ENCODE measurements at regions not wholly inside any gene's neighbourhood (a gene's known extent, or its start where the extent isn't known, plus 50 kb on each side); places are given as distances from the start of the nearest gene placed in this dataset.
"Not testable (repeated sequence)": the region's sequence is repeated elsewhere in the genome, so short reads cannot be mapped to it uniquely, and the experiment has no call there.

DNA sequence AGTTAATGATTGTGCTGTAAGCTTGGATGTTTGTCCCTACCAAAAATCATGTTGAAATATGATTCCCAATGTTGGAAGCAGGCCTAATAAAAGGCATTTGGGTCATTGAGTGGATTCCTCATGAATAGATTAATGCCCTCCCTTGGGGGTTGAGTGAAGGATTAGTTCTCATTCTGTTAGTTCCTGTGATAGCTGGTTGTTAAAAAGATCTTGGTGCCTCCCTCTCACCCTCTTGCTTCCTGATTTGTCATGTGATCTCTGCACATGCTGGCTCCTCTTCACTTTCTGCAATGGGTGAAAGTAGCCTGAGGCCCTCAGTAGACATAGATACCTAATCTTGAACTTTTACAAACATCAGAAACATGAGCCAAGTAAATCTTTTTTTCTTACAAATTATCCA lies 115.6 kb upstream of the HCRTR2 start:
- DNase-seq (ENCODE audit: low read depth): no peak

DNA sequence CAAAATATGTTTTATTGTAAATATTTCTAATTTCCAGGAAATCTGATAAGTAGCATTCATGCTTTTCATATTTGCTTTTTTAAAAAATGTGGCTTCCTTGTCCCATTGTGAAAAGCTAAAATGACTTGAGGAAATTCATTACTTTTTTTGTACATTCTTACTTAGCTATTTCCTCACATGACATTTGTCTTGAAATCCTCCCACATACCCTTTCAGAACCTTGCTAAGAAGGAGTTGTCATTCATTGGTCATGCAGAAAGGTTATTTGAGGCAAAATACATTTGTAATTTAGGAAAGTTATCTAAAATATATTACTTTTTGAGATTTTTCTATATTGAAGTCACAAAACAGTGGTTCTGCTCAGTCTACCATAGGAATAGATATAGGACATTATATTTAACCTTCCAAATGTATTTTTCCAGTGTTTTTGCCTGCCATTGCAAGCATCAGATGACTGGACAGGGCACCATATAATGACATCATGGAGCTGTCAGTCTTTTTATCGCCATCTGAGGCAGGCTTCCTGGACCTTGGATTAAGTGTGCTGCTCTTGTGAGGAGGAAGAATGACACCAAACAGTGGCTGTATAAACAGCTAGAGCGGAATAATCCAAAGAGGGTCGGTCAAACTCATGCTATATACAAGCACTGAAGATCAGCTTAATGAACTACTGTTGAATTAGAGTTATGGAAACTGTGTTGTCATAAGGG lies 109.4 kb upstream of the HCRTR2 start:
- DNase-seq (ENCODE audit: low read depth): no peak

- peak; percentile 31 for DNase-seq (ENCODE audit: low read depth)
Measured at GRCh38 chr6:55069132-55069781, 105.1 kb upstream of the HCRTR2 start.

DNA sequence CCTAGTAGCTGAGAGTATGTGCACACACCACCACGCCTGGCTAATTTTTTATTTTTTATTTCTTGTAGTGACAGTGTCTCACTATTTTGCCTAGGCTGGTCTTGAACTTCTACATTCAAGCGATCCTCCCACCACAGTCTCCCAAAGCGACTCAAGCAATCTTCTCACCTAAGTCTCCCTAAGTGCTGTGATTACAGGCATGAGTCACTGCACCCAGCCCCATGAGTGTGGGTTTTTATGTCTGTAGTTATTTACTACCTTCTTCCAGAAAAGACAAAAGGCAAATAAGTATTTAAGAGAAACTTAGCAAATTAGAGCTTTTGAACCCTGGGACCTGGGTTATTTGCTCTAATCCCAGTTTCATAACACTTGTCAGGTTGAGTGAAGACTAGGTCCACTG lies 92.3 kb upstream of the HCRTR2 start:
- DNase-seq (ENCODE audit: low read depth): no peak

DNA sequence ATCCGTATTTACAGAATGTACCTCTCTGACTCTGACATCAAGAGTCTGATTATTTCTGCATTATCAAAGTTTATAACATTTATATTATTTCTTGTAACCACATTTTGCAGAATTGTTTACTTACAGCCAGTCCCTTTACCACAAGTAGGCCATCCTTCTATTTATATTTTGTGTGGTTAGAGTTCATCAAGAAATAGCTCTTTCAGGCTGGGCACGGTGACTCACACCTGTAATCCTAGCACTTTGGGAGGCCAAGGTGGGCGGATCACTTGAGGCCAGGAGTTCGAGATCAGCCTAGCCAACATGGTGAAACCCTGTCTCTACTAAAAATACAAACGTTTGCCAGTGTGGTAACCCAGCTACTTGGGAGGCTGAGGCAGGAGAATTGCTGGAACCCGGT lies 86.3 kb upstream of the HCRTR2 start:
- DNase-seq (ENCODE audit: low read depth): not testable (repeated sequence)

DNA sequence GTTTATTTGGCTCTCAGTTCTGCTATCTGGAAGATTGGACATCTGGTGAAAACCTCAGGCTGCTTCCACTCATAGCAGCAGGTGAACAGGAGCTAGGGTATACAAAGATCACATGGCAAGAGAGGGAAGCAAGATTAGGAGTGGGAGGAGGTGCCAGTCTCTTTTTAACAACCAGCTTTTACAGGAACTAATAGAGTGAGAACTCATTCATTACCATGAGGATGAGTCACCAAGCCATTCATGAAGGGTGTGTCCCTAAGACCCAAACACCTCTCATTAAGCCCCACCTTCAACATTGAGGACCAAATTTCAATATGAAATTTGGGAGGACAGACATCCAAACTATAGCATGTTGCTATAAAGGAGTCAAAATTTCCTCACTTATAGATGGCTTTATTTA lies 85.4 kb upstream of the HCRTR2 start:
- no peak for DNase-seq (ENCODE audit: low read depth)

GRCh38 chr6:55089325-55089724 lies 85.0 kb upstream of the HCRTR2 start:
- no peak for DNase-seq (ENCODE audit: low read depth)

GRCh38 chr6:55100686-55101085 lies 73.6 kb upstream of the HCRTR2 start:
- no peak for DNase-seq (ENCODE audit: low read depth)

GRCh38 chr6:55101157-55101556 lies 73.2 kb upstream of the HCRTR2 start:
- DNase-seq (ENCODE audit: low read depth): no peak

DNA sequence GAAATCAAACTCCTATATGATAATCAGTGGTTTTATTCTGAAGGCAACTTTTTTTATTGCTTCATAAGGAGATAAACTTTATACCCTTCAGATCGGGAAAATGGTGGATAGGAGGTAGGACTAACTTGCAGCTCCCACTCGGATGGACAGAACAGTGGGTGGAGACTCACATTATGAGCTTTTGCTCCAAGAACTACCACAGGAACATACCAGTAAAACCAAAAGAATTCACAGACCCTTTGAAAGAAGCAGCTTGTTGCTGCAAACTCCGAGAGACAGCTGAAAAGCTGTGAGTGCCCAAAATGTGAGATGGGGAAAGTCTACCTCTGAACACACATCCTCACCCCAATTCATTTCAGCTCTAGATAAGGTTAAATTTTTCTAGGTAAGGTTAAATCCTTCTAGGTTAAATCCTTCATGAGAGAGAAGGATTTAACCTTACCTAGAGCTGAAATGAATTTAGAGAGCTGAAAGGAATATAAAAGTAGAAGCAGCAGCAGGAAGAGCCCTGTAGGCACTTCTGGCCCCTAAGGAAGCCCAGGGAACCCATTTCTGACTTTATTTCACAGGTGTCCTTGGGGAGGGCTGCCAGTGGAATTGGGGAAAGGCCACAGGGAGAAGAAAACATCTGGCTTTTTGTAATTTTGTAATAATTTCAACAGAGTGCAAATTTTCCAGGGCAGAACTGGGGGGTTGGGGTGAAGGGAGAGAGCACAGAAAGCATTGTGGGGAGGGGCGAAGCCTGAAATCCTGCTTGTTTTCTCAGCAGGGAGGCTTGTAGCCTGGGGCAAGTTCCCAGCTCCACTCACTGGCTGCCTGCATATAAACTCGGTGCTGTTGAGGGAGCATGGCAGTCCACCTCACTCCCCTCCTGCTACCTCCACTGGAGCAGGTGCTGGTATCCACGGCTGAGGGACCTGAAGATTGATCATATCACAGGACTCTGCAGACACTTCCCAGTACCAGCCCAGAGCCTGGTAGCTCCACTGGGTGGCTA lies 65.9 kb upstream of the HCRTR2 start:
- DNase-seq (ENCODE audit: low read depth): no peak

DNA sequence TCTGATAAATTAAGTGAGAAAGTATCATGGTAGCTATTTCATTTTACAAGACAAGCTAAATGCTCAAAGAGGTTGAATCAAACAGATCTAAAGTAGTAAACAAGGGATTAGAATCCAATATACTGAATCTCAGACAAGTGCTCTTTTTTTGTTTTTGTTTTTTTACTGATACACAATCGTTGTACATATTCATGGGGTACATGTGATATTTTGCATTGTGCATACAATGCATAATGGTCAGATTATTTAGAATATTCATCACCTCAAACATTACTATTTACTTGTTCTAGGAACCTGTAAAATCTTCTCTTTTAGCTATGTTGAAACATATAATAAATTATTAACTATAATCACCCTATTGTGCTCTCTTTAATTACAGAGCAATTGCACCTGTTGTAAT lies 57.0 kb upstream of the HCRTR2 start:
- no peak for DNase-seq (ENCODE audit: low read depth)

GRCh38 chr6:55124241-55124640 lies 50.1 kb upstream of the HCRTR2 start:
- not testable (repeated sequence) for DNase-seq (ENCODE audit: low read depth)

Measured in fibroblast of the conjunctiva (primary cell).